Lower leg skin (tissue), 4 donors: ENCODE measurements at regions not wholly inside any gene's neighbourhood (a gene's known extent, or its start where the extent isn't known, plus 50 kb on each side); places are given as distances from the start of the nearest gene placed in this dataset.

Experiments
- DNase-seq, 2 donors: peaks; one replicate each; pipeline ENCODE4 v3.0.0-alpha.2; 2019; ENCODE audit warnings: low spot score in 2 of 2
- H3K4me3 ChIP-seq: fragments of 200-600 bp; sonication (generic); 2 replicates; pipeline ENCODE4 v1.5.1; 2017; ENCODE audit warnings: mild to moderate bottlenecking, low read depth; ENCODE audit not compliant: poor library complexity, severe bottlenecking
- POLR2A ChIP-seq, 2 donors: fragments of 450-650 bp; IDR thresholded peaks; one replicate each; pipeline ENCODE4 v1.6.1; 2016 to 2017; ENCODE audit warnings: antibody characterized with exemption in 2 of 2, mild to moderate bottlenecking in 1 of 2, moderate library complexity in 1 of 2
- WGBS, 2 donors: methylation state at CpG; one replicate each; pipeline ENCODE4 v1.1.5; 2018; 5-methylcytosine and 5-hydroxymethylcytosine counted together
- intact Hi-C: fragments of 100-400 bp; cut with DNase I; formaldehyde crosslinking; loops from one replicate; pipeline ENCODE4 v1.15.0; 2023; ENCODE audit warnings: low total_unique reads
- TF ChIP-seq, protein P1 (sequence below), 3 donors: fragments of 450-650 bp; IDR thresholded peaks; one replicate each; pipeline ENCODE4 v1.5.1; 2016; ENCODE audit warnings: antibody characterized with exemption in 3 of 3, mild to moderate bottlenecking in 3 of 3, moderate library complexity in 2 of 3

DNA sequence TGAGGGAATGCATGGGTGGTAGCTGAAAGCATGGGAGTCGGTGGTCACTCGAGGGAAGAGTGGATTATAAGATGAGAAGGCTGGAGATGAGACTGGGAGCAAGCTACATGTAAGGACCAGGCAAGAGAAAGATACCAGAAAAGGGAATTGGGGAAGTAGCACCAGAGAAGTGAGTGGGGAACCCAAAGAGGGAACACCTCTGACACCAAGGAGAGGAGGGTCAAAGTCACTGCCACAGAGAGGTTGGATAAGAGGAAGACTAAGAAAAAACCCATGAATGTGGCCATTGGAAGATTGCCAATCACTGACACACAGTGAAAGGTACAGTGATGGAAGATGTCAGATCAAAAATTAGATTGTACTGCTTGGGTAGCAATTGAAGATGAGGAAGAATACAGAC, 473.9 kb downstream of the BCL11A start:
- intact Hi-C loops: no loop called here
- DNase-seq: no peak
- no peak overlapping the region for H3K4me3 ChIP-seq
- 79 to 80% methylated on average over 2 of the region's 2 CpGs for WGBS, 2 donors
- no peak for TF ChIP-seq POLR2A (IDR thresholded peaks at IDR 0.05)
- TF ChIP-seq, protein P1, sequence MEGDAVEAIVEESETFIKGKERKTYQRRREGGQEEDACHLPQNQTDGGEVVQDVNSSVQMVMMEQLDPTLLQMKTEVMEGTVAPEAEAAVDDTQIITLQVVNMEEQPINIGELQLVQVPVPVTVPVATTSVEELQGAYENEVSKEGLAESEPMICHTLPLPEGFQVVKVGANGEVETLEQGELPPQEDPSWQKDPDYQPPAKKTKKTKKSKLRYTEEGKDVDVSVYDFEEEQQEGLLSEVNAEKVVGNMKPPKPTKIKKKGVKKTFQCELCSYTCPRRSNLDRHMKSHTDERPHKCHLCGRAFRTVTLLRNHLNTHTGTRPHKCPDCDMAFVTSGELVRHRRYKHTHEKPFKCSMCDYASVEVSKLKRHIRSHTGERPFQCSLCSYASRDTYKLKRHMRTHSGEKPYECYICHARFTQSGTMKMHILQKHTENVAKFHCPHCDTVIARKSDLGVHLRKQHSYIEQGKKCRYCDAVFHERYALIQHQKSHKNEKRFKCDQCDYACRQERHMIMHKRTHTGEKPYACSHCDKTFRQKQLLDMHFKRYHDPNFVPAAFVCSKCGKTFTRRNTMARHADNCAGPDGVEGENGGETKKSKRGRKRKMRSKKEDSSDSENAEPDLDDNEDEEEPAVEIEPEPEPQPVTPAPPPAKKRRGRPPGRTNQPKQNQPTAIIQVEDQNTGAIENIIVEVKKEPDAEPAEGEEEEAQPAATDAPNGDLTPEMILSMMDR (IDR thresholded peaks at IDR 0.05): no peak

DNA sequence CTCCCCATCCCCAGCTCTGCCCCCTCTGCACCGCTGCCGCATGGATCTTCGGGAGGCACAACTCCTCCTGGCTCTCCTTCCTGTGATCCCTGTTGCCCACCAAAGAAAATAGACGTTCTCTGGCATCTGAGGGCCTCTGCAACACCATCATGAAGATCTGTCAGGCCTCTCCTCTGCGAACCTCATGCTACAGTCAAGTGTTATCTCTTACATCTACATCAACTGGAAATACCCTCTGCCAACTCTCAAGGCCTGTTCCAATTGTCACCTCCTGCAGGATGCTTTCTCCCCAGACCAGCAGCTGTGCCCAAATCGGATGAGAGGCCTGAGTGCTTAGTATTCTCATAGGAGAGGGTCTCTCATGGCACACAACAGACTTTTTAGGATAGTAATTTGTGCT, 478.4 kb downstream of the BCL11A start:
- no peak for DNase-seq
- H3K4me3 ChIP-seq: no peak overlapping the region
- intact Hi-C loops: no loop called here
- 84 to 87% methylated on average over 6 of the region's 6 CpGs for WGBS, 2 donors
- TF ChIP-seq, protein P1 (IDR thresholded peaks at IDR 0.05): no peak

DNA sequence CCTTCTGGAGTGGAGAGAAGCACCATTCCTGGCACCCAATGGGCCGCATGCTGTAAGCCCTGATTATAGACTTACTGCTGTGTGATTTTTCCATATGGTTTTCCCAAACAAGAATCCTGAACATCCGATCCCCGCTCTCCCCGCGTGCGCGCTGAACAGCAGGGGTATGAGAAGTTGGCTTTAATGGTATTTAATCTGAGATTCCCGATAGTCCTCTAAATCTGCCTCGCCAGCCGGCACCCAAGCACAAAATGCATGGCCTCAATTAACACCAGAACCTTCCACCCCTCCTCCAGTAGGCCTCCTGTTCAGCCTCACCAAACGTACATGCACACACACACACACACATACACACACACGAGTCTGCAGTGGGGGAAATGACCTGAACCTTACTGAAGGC, 480.3 kb downstream of the BCL11A start:
- 82 to 90% methylated on average over 12 of the region's 12 CpGs for WGBS, 2 donors
- intact Hi-C loops: no loop called here
- no peak for DNase-seq
- TF ChIP-seq, protein P1 (IDR thresholded peaks at IDR 0.05): no peak
- no peak for TF ChIP-seq POLR2A (IDR thresholded peaks at IDR 0.05)
- no peak overlapping the region for H3K4me3 ChIP-seq

DNA sequence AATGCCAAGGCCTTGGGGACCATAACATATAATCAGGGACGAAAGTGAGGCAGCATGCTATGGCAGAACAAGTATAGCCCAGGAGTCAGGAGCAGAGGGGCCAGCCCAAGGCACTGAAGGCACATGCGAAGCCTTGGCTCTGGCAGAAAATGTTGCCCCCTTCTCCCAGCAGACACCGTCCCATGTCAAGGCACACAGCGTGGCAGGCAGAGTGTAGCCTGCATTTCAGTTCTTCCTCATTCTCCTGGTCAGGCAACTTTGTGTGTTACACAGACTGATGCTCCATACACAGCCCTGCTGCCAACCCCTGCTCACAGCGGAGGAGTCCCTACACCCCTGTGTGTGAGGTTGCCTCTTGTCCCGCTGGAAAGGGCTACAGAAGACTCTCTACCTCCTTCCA, 480.8 kb downstream of the BCL11A start:
- no peak for DNase-seq
- TF ChIP-seq, protein P1 (IDR thresholded peaks at IDR 0.05): no peak
- TF ChIP-seq POLR2A (IDR thresholded peaks at IDR 0.05): no peak
- intact Hi-C loops: no loop called here
- H3K4me3 ChIP-seq: no peak overlapping the region
- WGBS, 2 donors: 86 to 96% methylated on average over 6 of the region's 6 CpGs

DNA sequence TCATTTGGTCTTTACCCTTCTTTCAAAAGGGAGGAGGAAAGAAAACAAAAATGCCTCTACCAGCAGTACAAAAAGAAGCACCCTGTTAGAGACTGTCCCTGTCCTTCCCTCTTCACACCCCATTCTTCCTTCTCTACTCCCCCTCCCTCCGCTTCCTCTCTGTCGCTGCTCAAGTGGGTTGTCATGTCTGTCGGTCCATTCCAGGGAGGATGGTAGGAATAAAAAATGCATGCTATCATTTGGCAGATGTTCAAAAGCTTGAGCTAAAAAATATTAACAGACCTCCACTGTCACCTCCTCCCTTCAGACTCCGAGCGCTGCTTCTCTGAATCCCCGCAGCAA, 482.0 kb downstream of the BCL11A start:
- 57 to 61% methylated on average over 6 of the region's 6 CpGs for WGBS, 2 donors
- TF ChIP-seq POLR2A (IDR thresholded peaks at IDR 0.05): no peak
- TF ChIP-seq, protein P1 (IDR thresholded peaks at IDR 0.05): no peak
- no peak overlapping the region for H3K4me3 ChIP-seq
- intact Hi-C loops: no loop called here
- DNase-seq: no peak

DNA sequence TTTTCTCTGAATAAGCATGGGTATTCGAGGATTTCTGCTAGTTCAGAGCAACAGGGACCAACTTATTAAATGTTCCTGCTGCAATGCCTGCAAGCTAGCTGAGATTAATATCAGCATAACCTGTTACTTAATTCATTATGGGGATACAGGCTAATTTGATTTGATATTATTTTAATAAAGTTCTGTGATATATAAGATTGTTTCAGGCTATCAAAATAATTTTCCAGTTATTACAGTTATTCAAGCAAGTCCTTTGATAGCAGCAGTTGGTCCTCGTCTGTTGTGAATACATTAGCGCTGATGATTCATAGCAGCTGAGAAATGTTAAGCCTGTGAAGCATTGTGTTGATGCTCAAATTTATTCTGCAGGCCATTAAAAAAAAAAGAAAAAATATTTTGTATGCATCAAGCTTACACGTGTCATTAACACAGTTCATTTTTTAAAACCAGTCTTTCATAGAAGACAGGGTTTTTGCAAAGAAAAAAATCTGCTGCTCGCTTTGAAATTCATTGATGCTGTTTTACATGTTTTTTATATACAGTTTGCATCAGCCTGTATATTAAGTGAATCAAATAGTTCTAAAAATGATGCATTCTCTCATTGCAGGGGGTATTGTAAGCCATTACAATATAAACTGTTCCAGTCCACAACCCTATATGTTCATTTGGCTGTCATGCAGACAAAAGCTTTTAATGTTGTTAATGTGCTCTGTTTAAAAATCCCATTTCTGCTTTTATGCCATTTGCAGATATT, 482.5 kb downstream of the BCL11A start:
- TF ChIP-seq, protein P1 (IDR thresholded peaks at IDR 0.05): no peak
- no peak for TF ChIP-seq POLR2A (IDR thresholded peaks at IDR 0.05)
- WGBS, 2 donors: 48 to 50% methylated on average over 5 of the region's 5 CpGs
- DNase-seq: no peak
- H3K4me3 ChIP-seq: no peak overlapping the region
- intact Hi-C loops: no loop called here
